HG02885 (cell line): ENCODE measurements at regions not wholly inside any gene's neighbourhood (a gene's known extent, or its start where the extent isn't known, plus 50 kb on each side); places are given as distances from the start of the nearest gene placed in this dataset.

ENCODE experiments used
- ATAC-seq: cut with Tn5 transposase; IDR thresholded peaks from one replicate; pipeline ENCODE4 v1.9.1; 2021; ENCODE audit warnings: mild to moderate bottlenecking; ENCODE audit not compliant: unreplicated experiment, poor library complexity

- ATAC-seq, result no peak
Measured at GRCh38 chr2:144333143-144333555, 186.8 kb downstream of the ZEB2 start.

GRCh38 chr2:144332356-144333142, 187.4 kb downstream of the ZEB2 start:
- peak; percentile 89 for ATAC-seq

GRCh38 chr2:144331674-144332355, 188.1 kb downstream of the ZEB2 start:
- peak; percentile 42 for ATAC-seq

GRCh38 chr2:144330951-144331673, 188.8 kb downstream of the ZEB2 start:
- ATAC-seq, result no peak

DNA sequence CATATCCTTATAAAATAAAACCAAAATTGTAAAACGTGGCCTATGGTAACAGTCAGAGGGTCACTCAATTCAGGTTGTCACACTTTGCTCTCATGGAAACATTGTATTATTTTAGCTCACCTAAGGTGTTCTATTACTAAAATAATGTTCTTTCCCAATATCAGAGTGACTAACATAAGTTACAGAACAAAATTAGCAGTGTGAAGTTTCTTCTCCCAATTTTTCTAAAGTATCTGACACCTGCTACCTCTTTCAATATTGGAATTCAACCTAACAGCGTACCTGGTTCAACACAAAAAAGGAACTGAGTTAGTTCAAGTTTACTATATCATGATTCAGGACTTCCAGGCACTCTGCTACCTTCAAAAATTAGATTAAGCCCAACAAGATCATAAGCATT, 190.4 kb downstream of the ZEB2 start:
- no peak for ATAC-seq

- ATAC-seq, result no peak
Measured at GRCh38 chr2:144328938-144329337, 191.0 kb downstream of the ZEB2 start.

DNA sequence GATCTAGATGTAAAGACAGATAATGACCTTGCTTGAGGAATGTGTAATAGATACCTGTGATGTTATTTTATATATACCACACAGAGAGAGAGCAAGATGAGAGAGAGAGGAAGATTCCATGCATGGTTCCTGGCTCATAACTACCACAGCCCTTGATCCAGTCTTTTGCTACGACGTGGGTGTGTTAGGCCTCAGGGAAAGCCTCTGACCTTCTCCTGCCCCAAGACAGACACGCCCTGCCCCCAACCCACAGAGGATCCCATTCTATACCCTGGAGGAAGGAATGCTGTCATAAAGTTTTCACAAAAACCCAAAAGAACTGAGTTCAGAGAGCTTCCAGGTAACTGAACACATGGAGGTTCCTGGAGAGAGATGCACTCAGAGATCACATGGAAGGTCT, 193.1 kb downstream of the ZEB2 start:
- ATAC-seq, result no peak

DNA sequence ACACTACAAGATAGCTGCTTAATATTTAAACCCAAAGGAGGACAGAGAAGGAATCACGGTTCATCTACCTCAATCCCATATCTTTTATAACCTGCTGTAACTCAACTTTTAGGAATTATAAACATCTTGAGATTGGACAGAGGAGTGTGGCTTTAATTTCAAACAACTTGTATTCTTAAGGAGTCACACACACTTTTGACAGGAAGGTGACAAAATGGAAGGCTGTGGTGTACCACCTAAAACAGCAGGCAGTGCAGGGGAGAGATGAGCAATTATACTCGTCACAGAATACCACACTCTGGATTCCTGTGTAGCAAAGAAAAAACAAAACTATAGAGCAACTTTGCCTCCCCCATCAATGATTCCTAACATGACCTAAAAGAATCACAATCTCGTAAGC, 194.8 kb downstream of the ZEB2 start:
- peak; percentile 70 for ATAC-seq

- peak; percentile 54 for ATAC-seq
Measured at GRCh38 chr2:144324446-144325045, 195.4 kb downstream of the ZEB2 start.

DNA sequence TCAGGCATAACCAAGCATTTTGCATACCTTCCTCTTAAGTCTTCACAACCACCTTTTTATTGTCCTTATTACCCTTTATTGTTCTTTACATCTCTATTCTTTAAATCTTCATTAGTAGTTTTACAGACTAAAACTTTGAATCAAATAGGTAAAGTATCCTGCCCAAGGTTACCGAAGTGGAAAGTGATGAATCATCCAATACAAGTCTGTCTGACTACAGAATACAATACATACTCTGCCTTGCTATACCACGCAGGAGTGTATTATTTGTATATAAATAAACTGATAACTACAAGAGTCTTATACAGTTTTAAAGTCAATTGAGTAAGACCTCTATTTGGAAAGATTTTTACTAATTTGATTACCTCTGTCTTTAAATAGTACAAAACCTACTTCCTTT, 196.0 kb downstream of the ZEB2 start:
- ATAC-seq, result peak; percentile 62

- ATAC-seq, result no peak
Measured at GRCh38 chr2:144322379-144322778, 197.5 kb downstream of the ZEB2 start.

- ATAC-seq, result no peak
Measured at GRCh38 chr2:144320491-144320890, 199.4 kb downstream of the ZEB2 start.

GRCh38 chr2:144317071-144317738, 202.7 kb downstream of the ZEB2 start:
- no peak for ATAC-seq

DNA sequence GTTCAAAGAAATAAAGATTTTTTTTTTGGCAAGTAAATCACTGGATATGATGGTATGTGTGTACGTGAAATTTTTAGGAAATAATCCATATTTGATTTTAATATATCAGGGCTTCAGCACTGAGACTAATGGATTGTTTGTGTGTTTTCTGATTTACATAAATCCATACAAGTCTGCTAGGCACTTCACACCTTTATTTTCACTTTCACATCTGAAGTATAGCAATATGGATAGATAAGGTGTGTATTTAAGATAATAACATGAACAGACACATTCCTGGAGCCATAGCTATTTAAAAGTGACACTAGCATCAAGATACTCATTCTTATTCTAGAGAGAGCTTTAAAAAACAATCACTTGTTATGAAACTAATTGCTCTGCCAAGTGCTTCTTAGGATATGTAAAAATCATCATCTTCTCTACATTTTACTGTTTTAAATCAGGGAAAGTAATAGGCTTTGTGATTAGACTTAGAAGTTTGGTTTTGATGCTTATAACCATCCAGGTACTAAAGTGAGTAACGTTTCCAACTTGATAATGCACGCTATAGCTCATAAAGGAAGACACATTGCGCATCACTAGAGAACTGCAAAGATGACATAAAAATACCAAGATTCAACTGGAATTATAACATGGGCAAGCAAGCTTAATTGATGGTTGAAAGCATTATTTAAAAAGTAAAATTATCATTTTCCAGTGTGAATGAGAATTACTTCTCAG, 208.9 kb downstream of the ZEB2 start:
- peak; percentile 40 for ATAC-seq

DNA sequence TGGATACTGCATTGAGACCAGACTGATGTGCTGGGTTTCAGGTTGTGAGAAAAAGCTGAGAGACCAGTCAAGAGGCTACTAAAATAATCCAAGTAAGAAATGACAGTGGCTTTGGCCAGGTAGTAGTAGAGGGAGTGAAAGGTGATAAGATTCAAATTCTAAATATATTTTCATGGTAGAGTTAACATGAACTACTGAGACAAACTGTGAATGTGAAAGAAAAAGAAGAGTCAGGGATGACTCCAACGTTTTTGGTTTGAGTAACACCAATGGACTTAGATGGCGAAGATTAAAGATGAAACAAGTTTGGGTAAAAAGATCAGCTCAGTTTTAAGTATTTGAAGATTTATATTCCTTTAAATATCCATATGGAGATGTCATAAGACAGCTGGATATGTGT, 209.4 kb downstream of the ZEB2 start:
- peak; percentile 71 for ATAC-seq

- ATAC-seq, result no peak
Measured at GRCh38 chr2:144307711-144308110, 212.2 kb downstream of the ZEB2 start.

DNA sequence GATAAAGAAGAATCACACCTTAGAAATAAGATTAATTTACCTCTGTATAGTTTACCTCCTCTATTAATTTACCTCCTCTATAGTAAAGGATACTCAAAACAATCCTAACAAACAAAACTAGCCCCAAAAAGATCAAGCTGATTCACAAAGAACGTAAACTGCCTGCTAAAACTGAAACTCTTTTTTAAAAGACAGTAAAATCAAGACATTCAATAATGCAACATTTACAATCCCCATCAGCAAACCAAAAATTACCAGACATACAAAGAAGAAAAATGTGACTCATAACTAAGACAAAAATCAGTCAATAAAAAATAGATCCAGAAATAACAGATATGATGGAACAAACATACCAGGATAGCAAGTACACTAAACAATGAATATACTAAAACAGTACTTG, 215.7 kb downstream of the ZEB2 start:
- no peak for ATAC-seq

- no peak for ATAC-seq
Measured at GRCh38 chr2:144300632-144301031, 219.3 kb downstream of the ZEB2 start.

- no peak for ATAC-seq
Measured at GRCh38 chr2:144290276-144290675, 229.6 kb downstream of the ZEB2 start.

- no peak for ATAC-seq
Measured at GRCh38 chr2:144288438-144288837, 231.5 kb downstream of the ZEB2 start.
